DND-41 (cell line): ENCODE measurements at regions not wholly inside any gene's neighbourhood (a gene's known extent, or its start where the extent isn't known, plus 50 kb on each side); places are given as distances from the start of the nearest gene placed in this dataset.

ENCODE experiments used
- ATAC-seq: fragments of 200-7000 bp; cut with Tn5 transposase; 3 replicates; pipeline ENCODE4 v1.9.1; 2021; ENCODE audit warnings: low read depth; ENCODE audit not compliant: insufficient read depth
- DNase-seq: peaks from one replicate; pipeline ENCODE4 v3.0.0-alpha.2; 2020
- H2AFZ ChIP-seq: 2 replicates; pipeline ENCODE4 v1.6.0; 2012; ENCODE audit warnings: low read depth, low read length
- H3K27ac ChIP-seq: 2 replicates; pipeline ENCODE4 v1.5.1; 2012; ENCODE audit warnings: low read length, inconsistent platforms
- H3K27me3 ChIP-seq: fragments of 200-600 bp; sonication (generic); 2 replicates; pipeline ENCODE4 v1.6.0; 2012; ENCODE audit warnings: low read length, mild to moderate bottlenecking, inconsistent platforms; ENCODE audit not compliant: insufficient read depth, poor library complexity
- H3K36me3 ChIP-seq: 2 replicates; pipeline ENCODE4 v1.5.1; 2012; ENCODE audit warnings: low read length, inconsistent platforms; ENCODE audit not compliant: insufficient read depth
- H3K4me1 ChIP-seq: 2 replicates; pipeline ENCODE4 v1.5.1; 2012; ENCODE audit warnings: mild to moderate bottlenecking, low read length; ENCODE audit not compliant: insufficient read depth
- H3K4me2 ChIP-seq: 2 replicates; pipeline ENCODE4 v1.6.0; 2012; ENCODE audit warnings: mild to moderate bottlenecking, moderate library complexity, low read length, inconsistent platforms; ENCODE audit not compliant: insufficient read depth
- H3K4me3 ChIP-seq, 2 experiments: fragments of 200-600 bp in 1 of 2; shearing (Covaris generic) in 1 of 2; 2 replicates each; pipeline ENCODE4 v1.5.1; 2012 to 2016; ENCODE audit warnings: inconsistent platforms in 2 of 2, low read length in 2 of 2, mild to moderate bottlenecking in 2 of 2, low read depth in 1 of 2, moderate library complexity in 1 of 2
- H3K79me2 ChIP-seq: 2 replicates; pipeline ENCODE4 v1.6.0; 2012; ENCODE audit warnings: low read length, inconsistent platforms; ENCODE audit not compliant: insufficient read depth
- H3K9ac ChIP-seq: 2 replicates; pipeline ENCODE4 v1.6.0; 2012; ENCODE audit warnings: low read depth, mild to moderate bottlenecking, inconsistent platforms, low read length, moderate library complexity
- H3K9me3 ChIP-seq: 2 replicates; pipeline ENCODE4 v1.5.1; 2012; ENCODE audit warnings: low read length, moderate library complexity, mild to moderate bottlenecking, inconsistent platforms; ENCODE audit not compliant: insufficient read depth, severe bottlenecking
- H4K20me1 ChIP-seq: 2 replicates; pipeline ENCODE4 v1.6.0; 2012; ENCODE audit warnings: low read length; ENCODE audit not compliant: insufficient read depth
- CTCF ChIP-seq: IDR thresholded peaks from 2 replicates; pipeline ENCODE4 v1.5.1; 2012; ENCODE audit warnings: borderline replicate concordance, low read length, moderate library complexity, mild to moderate bottlenecking; ENCODE audit not compliant: poor library complexity, severe bottlenecking; ENCODE audit errors: extremely low read depth
- EZH2 ChIP-seq: IDR thresholded peaks from 3 replicates; pipeline ENCODE4 v1.6.1; 2012; ENCODE audit warnings: borderline replicate concordance, low read depth, mild to moderate bottlenecking, moderate library complexity, low read length, inconsistent platforms; ENCODE audit not compliant: severe bottlenecking

- H4K20me1 ChIP-seq: no peaks in the 10 kb centered on the region
- H3K27me3 ChIP-seq: no peaks in the 10 kb centered on the region
- no peak overlapping the region for H3K4me2 ChIP-seq
- no peak overlapping the region for H3K9ac ChIP-seq
- no peak overlapping the region for H3K4me3 ChIP-seq
- H3K27ac ChIP-seq: no peak overlapping the region
- no peaks in the 10 kb centered on the region for H3K4me1 ChIP-seq
- TF ChIP-seq EZH2: no peak
- no peak for TF ChIP-seq CTCF
- H3K79me2 ChIP-seq: no peaks in the 10 kb centered on the region
- DNase-seq: no peak
- H3K36me3 ChIP-seq: no peaks in the 10 kb centered on the region
- no peaks in the 10 kb centered on the region for H3K9me3 ChIP-seq
- ATAC-seq: no peak
- no peak overlapping the region for H2AFZ ChIP-seq
Measured at GRCh38 chr14:26138764-26139445, 458.9 kb downstream of the NOVA1 start.

- Histone ChIP-seq H3K79me2 (no peaks in the 10 kb centered on the region), H3K9me3 (no peaks in the 10 kb centered on the region), H3K4me2 (no peak overlapping the region), H4K20me1 (no peaks in the 10 kb centered on the region), H3K4me1 (no peaks in the 10 kb centered on the region), H3K27me3 (no peaks in the 10 kb centered on the region), H3K27ac (no peak overlapping the region), H2AFZ (no peak overlapping the region), H3K36me3 (no peaks in the 10 kb centered on the region), H3K9ac (no peak overlapping the region), H3K4me3 (no peak overlapping the region)
- DNase-seq: peak; percentile 3
- no peak for ATAC-seq
- TF ChIP-seq EZH2 (no peak), CTCF (peak; percentile 39)
Measured at GRCh38 chr14:26137161-26137560, 460.7 kb downstream of the NOVA1 start.

- no peaks in the 10 kb centered on the region for H3K36me3 ChIP-seq
- H3K9ac ChIP-seq: no peak overlapping the region
- no peaks in the 10 kb centered on the region for H3K4me1 ChIP-seq
- H3K27ac ChIP-seq: no peak overlapping the region
- H3K4me3 ChIP-seq: no peak overlapping the region
- H3K27me3 ChIP-seq: no peaks in the 10 kb centered on the region
- DNase-seq: no peak
- H4K20me1 ChIP-seq: no peaks in the 10 kb centered on the region
- no peak overlapping the region for H3K4me2 ChIP-seq
- TF ChIP-seq EZH2 (no peak), CTCF (no peak)
- no peaks in the 10 kb centered on the region for H3K79me2 ChIP-seq
- ATAC-seq: no peak
- no peak overlapping the region for H2AFZ ChIP-seq
- no peaks in the 10 kb centered on the region for H3K9me3 ChIP-seq
Measured at GRCh38 chr14:26132061-26132645, 465.7 kb downstream of the NOVA1 start.
